CD4-positive, alpha-beta memory T cell (primary cell): ENCODE measurements at regions not wholly inside any gene's neighbourhood (a gene's known extent, or its start where the extent isn't known, plus 50 kb on each side); places are given as distances from the start of the nearest gene placed in this dataset.
A peak's percentile ranks its signal among the peaks of the same experiment; 100 is the strongest.

Experiments used
- CTCF ChIA-PET: fragments of 350-600 bp; sonication (Branson Sonifier 250); formaldehyde crosslinking; loops from one replicate; lab custom pipeline; 2021; ENCODE audit warnings: inconsistent platforms; ENCODE audit not compliant: partially characterized antibody; lab: Charles Lee
- POLR2A ChIA-PET: fragments of 350-600 bp; sonication (Branson Sonifier 250); formaldehyde crosslinking; loops from one replicate; lab custom pipeline; 2021; ENCODE audit not compliant: partially characterized antibody; lab: Charles Lee
- DNase-seq, 5 donors: peaks; one replicate each; pipeline versions ENCODE4 v3.0.0 to v3.0.0-alpha.2; 2020 to 2022; ENCODE audit warnings: mixed read lengths in 1 of 5
- H3K27ac ChIP-seq: one replicate; pipeline ENCODE4 v1.7.0; 2013; ENCODE audit warnings: low read depth, low read length
- H3K27me3 ChIP-seq: 2 replicates; pipeline ENCODE4 v1.7.0; 2013; ENCODE audit warnings: mild to moderate bottlenecking, low read length, moderate library complexity; ENCODE audit not compliant: insufficient read depth
- H3K36me3 ChIP-seq: 2 replicates; pipeline ENCODE4 v1.7.0; 2013; ENCODE audit warnings: mild to moderate bottlenecking, low read length, moderate library complexity; ENCODE audit not compliant: insufficient read depth
- H3K4me1 ChIP-seq: 2 replicates; pipeline ENCODE4 v1.7.0; 2013; ENCODE audit warnings: mild to moderate bottlenecking, low read length, moderate library complexity; ENCODE audit not compliant: insufficient read depth
- H3K4me3 ChIP-seq, 2 donors: one replicate each; pipeline ENCODE4 v1.7.0; 2013; ENCODE audit warnings: low read length in 2 of 2, mild to moderate bottlenecking in 1 of 2
- H3K9me3 ChIP-seq, 2 donors: one replicate each; pipeline ENCODE4 v1.7.0; 2013; ENCODE audit warnings: low read length in 2 of 2, control low read depth in 1 of 2; ENCODE audit not compliant: control insufficient read depth in 1 of 2
- H3K27ac Mint-ChIP-seq, 7 donors: one replicate each; pipeline ENCODE4 v1.8.0; 2020 to 2021; ENCODE audit warnings: mixed read lengths in 7 of 7, mild to moderate bottlenecking in 6 of 7, inconsistent platforms in 3 of 7, moderate library complexity in 3 of 7
- H3K27me3 Mint-ChIP-seq, 2 donors: one replicate each; pipeline ENCODE4 v1.8.0; 2020 to 2021; ENCODE audit warnings: mixed read lengths in 2 of 2
- H3K36me3 Mint-ChIP-seq, 2 donors: one replicate each; pipeline ENCODE4 v1.8.0; 2020 to 2021; ENCODE audit warnings: mixed read lengths in 2 of 2, inconsistent platforms in 1 of 2, mild to moderate bottlenecking in 1 of 2
- H3K4me1 Mint-ChIP-seq, 4 donors: one replicate each; pipeline ENCODE4 v1.8.0; 2020 to 2021; ENCODE audit warnings: mixed read lengths in 4 of 4, mild to moderate bottlenecking in 1 of 4
- H3K4me3 Mint-ChIP-seq, 8 donors: one replicate each; pipeline ENCODE4 v1.8.0; 2020 to 2021; ENCODE audit warnings: mixed read lengths in 8 of 8, mild to moderate bottlenecking in 7 of 8, moderate library complexity in 6 of 8, inconsistent platforms in 3 of 8
- H3K9me3 Mint-ChIP-seq, 8 donors: one replicate each; pipeline ENCODE4 v1.8.0; 2020 to 2021; ENCODE audit warnings: mixed read lengths in 8 of 8, mild to moderate bottlenecking in 5 of 8, inconsistent platforms in 3 of 8, moderate library complexity in 1 of 8
- intact Hi-C: fragments of 100-400 bp; cut with micrococcal nuclease; formaldehyde crosslinking; loops from one replicate; pipeline ENCODE4 v1.15.1; 2023

GRCh38 chrX:78213331-78213730 is 73.9 kb upstream of the TAF9B start:
- Mint-ChIP-seq H3K4me1 (no peaks in the 10 kb centered on the region), H3K27me3 (no peaks in the 10 kb centered on the region), H3K9me3 (peaks cover 0 to 14% (median 8%) of the 10 kb centered on the region in 8 donors), H3K36me3 (no peaks in the 10 kb centered on the region), H3K27ac (no peak overlapping the region), H3K4me3 (no peak overlapping the region)
- Histone ChIP-seq H3K36me3 (no peaks in the 10 kb centered on the region), H3K4me3 (no peak overlapping the region), H3K27me3 (no peaks in the 10 kb centered on the region), H3K27ac (no peak overlapping the region), H3K9me3 (no peaks in the 10 kb centered on the region), H3K4me1 (no peaks in the 10 kb centered on the region)
- no peak for DNase-seq
- POLR2A ChIA-PET = no interaction called here
- intact Hi-C loops = no loop called here
- CTCF ChIA-PET = no interaction called here

GRCh38 chrX:78199851-78200250 is 60.4 kb upstream of the TAF9B start:
- H3K4me3 Mint-ChIP-seq = no peak overlapping the region
- peaks cover 0 to 2% (median 0%) of the 10 kb centered on the region in 4 donors for H3K4me1 Mint-ChIP-seq
- DNase-seq = peak in 4 of 5 donors; percentile 3 to 25 (median 14)
- CTCF ChIA-PET = interaction anchor here (0.6 to 1.8 kb wide), 6 partner anchors 35 to 1152 kb away, joined by 3 to 13 read pairs (median 3); partner anchors contain the start of gene TAF9B
- H3K27me3 Mint-ChIP-seq = no peaks in the 10 kb centered on the region
- no peak overlapping the region for H3K4me3 ChIP-seq
- H3K9me3 ChIP-seq = no peaks in the 10 kb centered on the region
- no peak overlapping the region for H3K27ac Mint-ChIP-seq
- no peaks in the 10 kb centered on the region for H3K36me3 ChIP-seq
- H3K27me3 ChIP-seq = no peaks in the 10 kb centered on the region
- H3K4me1 ChIP-seq = no peaks in the 10 kb centered on the region
- POLR2A ChIA-PET = interaction anchor here (1.0 kb wide), 1 partner anchor 60 kb away, joined by 5 read pairs; the partner anchor contains the start of gene TAF9B
- intact Hi-C loops = no loop called here
- H3K9me3 Mint-ChIP-seq = no peaks in the 10 kb centered on the region
- H3K36me3 Mint-ChIP-seq = no peaks in the 10 kb centered on the region
- H3K27ac ChIP-seq = no peak overlapping the region
